HCT116 (cell line): ENCODE measurements at regions not wholly inside any gene's neighbourhood (a gene's known extent, or its start where the extent isn't known, plus 50 kb on each side); places are given as distances from the start of the nearest gene placed in this dataset.

Source experiments
- POLR2A ChIP-seq: IDR thresholded peaks from 2 replicates; pipeline ENCODE4 v1.7.0; 2011; ENCODE audit warnings: borderline replicate concordance; ENCODE audit not compliant: insufficient read depth, insufficient read length; ENCODE audit errors: extremely low read depth
- POLR2AphosphoS5 ChIP-seq: IDR thresholded peaks from 2 replicates; pipeline ENCODE4 v1.6.1; 2011; ENCODE audit warnings: mild to moderate bottlenecking, low read depth, low read length, moderate library complexity
- ZFX ChIP-seq: fragments of 450-650 bp; IDR thresholded peaks from 2 replicates; pipeline ENCODE4 v1.6.1; 2017
- TF ChIP-seq, protein P1 (sequence below), 3 experiments: fragments of 200-600 bp in 1 of 3; sonication (generic) in 1 of 3; IDR thresholded peaks in 2 of 3; conservative IDR thresholded peaks in 1 of 3; 2 replicates each; pipeline ENCODE4 v1.5.1; 2012 to 2017; ENCODE audit warnings: low read depth in 2 of 3, low read length in 2 of 3, antibody characterized with exemption in 1 of 3, borderline replicate concordance in 1 of 3, control low read depth in 1 of 3, mild to moderate bottlenecking in 1 of 3, mixed read lengths in 1 of 3, mixed run types in 1 of 3, moderate library complexity in 1 of 3; ENCODE audit not compliant: insufficient read depth in 1 of 3

DNA sequence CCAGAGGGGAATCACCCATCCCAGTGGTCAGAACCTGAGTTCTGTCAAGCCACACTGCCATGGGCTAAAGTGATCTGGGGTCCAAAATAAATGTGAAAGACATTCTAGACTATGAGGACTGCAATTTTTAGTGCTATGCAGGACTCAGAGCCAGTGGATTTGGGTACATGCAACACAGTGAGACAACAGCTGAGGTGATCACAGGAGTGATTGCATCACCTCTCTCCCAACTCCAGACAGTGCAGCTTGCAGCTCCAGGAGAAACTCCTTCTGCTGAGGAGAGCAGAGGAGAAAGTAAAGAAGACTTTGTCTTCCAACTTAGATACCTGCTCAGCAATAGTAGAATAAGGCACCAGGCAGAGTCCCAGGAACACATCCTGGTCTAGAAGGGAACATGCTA lies 682.0 kb upstream of the POT1 start:
- TF ChIP-seq POLR2AphosphoS5 (no peak), POLR2A (no peak), ZFX (no peak)
- TF ChIP-seq, protein P1, sequence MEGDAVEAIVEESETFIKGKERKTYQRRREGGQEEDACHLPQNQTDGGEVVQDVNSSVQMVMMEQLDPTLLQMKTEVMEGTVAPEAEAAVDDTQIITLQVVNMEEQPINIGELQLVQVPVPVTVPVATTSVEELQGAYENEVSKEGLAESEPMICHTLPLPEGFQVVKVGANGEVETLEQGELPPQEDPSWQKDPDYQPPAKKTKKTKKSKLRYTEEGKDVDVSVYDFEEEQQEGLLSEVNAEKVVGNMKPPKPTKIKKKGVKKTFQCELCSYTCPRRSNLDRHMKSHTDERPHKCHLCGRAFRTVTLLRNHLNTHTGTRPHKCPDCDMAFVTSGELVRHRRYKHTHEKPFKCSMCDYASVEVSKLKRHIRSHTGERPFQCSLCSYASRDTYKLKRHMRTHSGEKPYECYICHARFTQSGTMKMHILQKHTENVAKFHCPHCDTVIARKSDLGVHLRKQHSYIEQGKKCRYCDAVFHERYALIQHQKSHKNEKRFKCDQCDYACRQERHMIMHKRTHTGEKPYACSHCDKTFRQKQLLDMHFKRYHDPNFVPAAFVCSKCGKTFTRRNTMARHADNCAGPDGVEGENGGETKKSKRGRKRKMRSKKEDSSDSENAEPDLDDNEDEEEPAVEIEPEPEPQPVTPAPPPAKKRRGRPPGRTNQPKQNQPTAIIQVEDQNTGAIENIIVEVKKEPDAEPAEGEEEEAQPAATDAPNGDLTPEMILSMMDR (IDR thresholded peaks at IDR 0.05 in 2 of 3, conservative IDR thresholded peaks at IDR 0.05 in 1 of 3; ENCODE audit: borderline replicate concordance in 1 of 3, insufficient read depth in 1 of 3, low read depth in 2 of 3, low read length in 2 of 3), result no peak
